T-helper 1 cell treated with Interleukin-12 subunit alpha and Interleukin-12 subunit beta and Interleukin-4 antibody, amounts not matched to agents 30 μg/mL and 1 μg/mL, for 36 hours (primary cell): ENCODE measurements at regions not wholly inside any gene's neighbourhood (a gene's known extent, or its start where the extent isn't known, plus 50 kb on each side); places are given as distances from the start of the nearest gene placed in this dataset.
"Not testable (repeated sequence)": the region's sequence is repeated elsewhere in the genome, so short reads cannot be mapped to it uniquely, and the experiment has no call there.

Source experiments
- H3K27ac Mint-ChIP-seq: one replicate; pipeline ENCODE4 v1.8.0; 2021; ENCODE audit warnings: mild to moderate bottlenecking, mixed read lengths
- H3K27me3 Mint-ChIP-seq: one replicate; pipeline ENCODE4 v1.8.0; 2021; ENCODE audit warnings: low read depth, mixed read lengths
- H3K36me3 Mint-ChIP-seq: one replicate; pipeline ENCODE4 v1.8.0; 2021; ENCODE audit warnings: low read depth, mixed read lengths
- H3K4me1 Mint-ChIP-seq: one replicate; pipeline ENCODE4 v1.8.0; 2021; ENCODE audit warnings: low read depth, mixed read lengths
- H3K4me3 Mint-ChIP-seq: one replicate; pipeline ENCODE4 v1.8.0; 2021; ENCODE audit warnings: mild to moderate bottlenecking, moderate library complexity, mixed read lengths
- H3K9me3 Mint-ChIP-seq: one replicate; pipeline ENCODE4 v1.8.0; 2021; ENCODE audit warnings: mixed read lengths

- Mint-ChIP-seq H3K4me3 (no peak overlapping the region), H3K27me3 (no peaks in the 10 kb centered on the region), H3K9me3 (peaks cover under 1% of the 10 kb centered on the region), H3K4me1 (no peaks in the 10 kb centered on the region), H3K27ac (no peak overlapping the region), H3K36me3 (no peaks in the 10 kb centered on the region)
Observed at GRCh38 chr7:125118444-125118843, 188.8 kb upstream of the POT1 start.

- no peak overlapping the region for H3K4me3 Mint-ChIP-seq
- H3K36me3 Mint-ChIP-seq = no peaks in the 10 kb centered on the region
- H3K4me1 Mint-ChIP-seq = no peaks in the 10 kb centered on the region
- no peaks in the 10 kb centered on the region for H3K27me3 Mint-ChIP-seq
- H3K27ac Mint-ChIP-seq = no peak overlapping the region
- H3K9me3 Mint-ChIP-seq = peaks cover 3% of the 10 kb centered on the region
Observed at GRCh38 chr7:125112850-125113249, 183.2 kb upstream of the POT1 start.

GRCh38 chr7:125099519-125099918, 169.9 kb upstream of the POT1 start:
- no peaks in the 10 kb centered on the region for H3K36me3 Mint-ChIP-seq
- no peak overlapping the region for H3K27ac Mint-ChIP-seq
- H3K4me3 Mint-ChIP-seq = no peak overlapping the region
- H3K4me1 Mint-ChIP-seq = no peaks in the 10 kb centered on the region
- no peaks in the 10 kb centered on the region for H3K27me3 Mint-ChIP-seq
- H3K9me3 Mint-ChIP-seq = peaks cover 3% of the 10 kb centered on the region

GRCh38 chr7:125098377-125098970, 168.8 kb upstream of the POT1 start:
- Mint-ChIP-seq H3K36me3 (no peaks in the 10 kb centered on the region), H3K4me1 (no peaks in the 10 kb centered on the region), H3K27me3 (no peaks in the 10 kb centered on the region), H3K27ac (no peak overlapping the region), H3K4me3 (no peak overlapping the region), H3K9me3 (peaks cover 3% of the 10 kb centered on the region)

GRCh38 chr7:125090596-125090995, 161.0 kb upstream of the POT1 start:
- Mint-ChIP-seq H3K9me3 (no peaks in the 10 kb centered on the region), H3K27ac (no peak overlapping the region), H3K27me3 (no peaks in the 10 kb centered on the region), H3K4me3 (no peak overlapping the region), H3K4me1 (no peaks in the 10 kb centered on the region), H3K36me3 (no peaks in the 10 kb centered on the region)

- Mint-ChIP-seq H3K36me3 (no peaks in the 10 kb centered on the region), H3K9me3 (no peaks in the 10 kb centered on the region), H3K4me1 (no peaks in the 10 kb centered on the region), H3K27ac (no peak overlapping the region), H3K27me3 (no peaks in the 10 kb centered on the region), H3K4me3 (no peak overlapping the region)
Observed at GRCh38 chr7:125089171-125089570, 159.5 kb upstream of the POT1 start.

- Mint-ChIP-seq H3K27me3 (no peaks in the 10 kb centered on the region), H3K9me3 (no peaks in the 10 kb centered on the region), H3K4me3 (no peak overlapping the region), H3K27ac (no peak overlapping the region), H3K4me1 (no peaks in the 10 kb centered on the region), H3K36me3 (no peaks in the 10 kb centered on the region)
Observed at GRCh38 chr7:125088555-125088954, 158.9 kb upstream of the POT1 start.

GRCh38 chr7:125085084-125085483, 155.5 kb upstream of the POT1 start:
- H3K27me3 Mint-ChIP-seq = no peaks in the 10 kb centered on the region
- H3K36me3 Mint-ChIP-seq = no peaks in the 10 kb centered on the region
- H3K4me1 Mint-ChIP-seq = no peaks in the 10 kb centered on the region
- H3K4me3 Mint-ChIP-seq = no peak overlapping the region
- H3K9me3 Mint-ChIP-seq = no peaks in the 10 kb centered on the region
- H3K27ac Mint-ChIP-seq = no peak overlapping the region

GRCh38 chr7:125084196-125084595, 154.6 kb upstream of the POT1 start:
- no peak overlapping the region for H3K27ac Mint-ChIP-seq
- no peaks in the 10 kb centered on the region for H3K27me3 Mint-ChIP-seq
- H3K4me1 Mint-ChIP-seq = no peaks in the 10 kb centered on the region
- H3K9me3 Mint-ChIP-seq = no peaks in the 10 kb centered on the region
- no peak overlapping the region for H3K4me3 Mint-ChIP-seq
- no peaks in the 10 kb centered on the region for H3K36me3 Mint-ChIP-seq

GRCh38 chr7:125074141-125074540, 144.5 kb upstream of the POT1 start:
- no peak overlapping the region for H3K27ac Mint-ChIP-seq
- no peaks in the 10 kb centered on the region for H3K36me3 Mint-ChIP-seq
- no peaks in the 10 kb centered on the region for H3K4me1 Mint-ChIP-seq
- H3K27me3 Mint-ChIP-seq = no peaks in the 10 kb centered on the region
- no peak overlapping the region for H3K4me3 Mint-ChIP-seq
- no peaks in the 10 kb centered on the region for H3K9me3 Mint-ChIP-seq

GRCh38 chr7:125065546-125065945, 135.9 kb upstream of the POT1 start:
- H3K4me3 Mint-ChIP-seq = no peak overlapping the region
- no peaks in the 10 kb centered on the region for H3K9me3 Mint-ChIP-seq
- H3K4me1 Mint-ChIP-seq = no peaks in the 10 kb centered on the region
- no peaks in the 10 kb centered on the region for H3K36me3 Mint-ChIP-seq
- H3K27me3 Mint-ChIP-seq = no peaks in the 10 kb centered on the region
- no peak overlapping the region for H3K27ac Mint-ChIP-seq

- Mint-ChIP-seq H3K36me3 (no peaks in the 10 kb centered on the region), H3K9me3 (no peaks in the 10 kb centered on the region), H3K4me3 (no peak overlapping the region), H3K27ac (no peak overlapping the region), H3K27me3 (no peaks in the 10 kb centered on the region), H3K4me1 (no peaks in the 10 kb centered on the region)
Observed at GRCh38 chr7:125065001-125065400, 135.4 kb upstream of the POT1 start.

GRCh38 chr7:125061776-125062397, 132.3 kb upstream of the POT1 start:
- no peak overlapping the region for H3K27ac Mint-ChIP-seq
- H3K4me3 Mint-ChIP-seq = no peak overlapping the region
- H3K36me3 Mint-ChIP-seq = no peaks in the 10 kb centered on the region
- no peaks in the 10 kb centered on the region for H3K27me3 Mint-ChIP-seq
- H3K4me1 Mint-ChIP-seq = no peaks in the 10 kb centered on the region
- H3K9me3 Mint-ChIP-seq = no peaks in the 10 kb centered on the region

- H3K4me1 Mint-ChIP-seq = not testable (repeated sequence)
Observed at GRCh38 chr7:125061083-125061745, 131.6 kb upstream of the POT1 start.

GRCh38 chr7:125059861-125060456, 130.3 kb upstream of the POT1 start:
- Mint-ChIP-seq H3K4me3 (no peak overlapping the region), H3K9me3 (no peaks in the 10 kb centered on the region), H3K27me3 (no peaks in the 10 kb centered on the region), H3K4me1 (no peaks in the 10 kb centered on the region), H3K36me3 (no peaks in the 10 kb centered on the region), H3K27ac (no peak overlapping the region)

More at GRCh38 chr7:125061083-125061745, 131.6 kb upstream of the POT1 start:
- not testable (repeated sequence) for H3K9me3 Mint-ChIP-seq, H3K27ac Mint-ChIP-seq, H3K36me3 Mint-ChIP-seq, H3K27me3 Mint-ChIP-seq, H3K4me3 Mint-ChIP-seq
